ENCODE measurements at regions not wholly inside any gene's neighbourhood (a gene's known extent, or its start where the extent isn't known, plus 50 kb on each side); places are given as distances from the start of the nearest gene placed in this dataset.

GRCh38 chr3:189460511-189460910 is 170.7 kb upstream of the TP63 start:
- Histone ChIP-seq H3K9me3 (ENCODE audit: control insufficient read depth in 2 of 2, insufficient read depth in 1 of 2, low read depth in 1 of 2, low read length in 1 of 2) (peaks cover 0 to 4% of the 10 kb centered on the region in 2 donors), H3K27ac (ENCODE audit: low read depth in 2 of 2, low read length in 1 of 2) (no peak overlapping the region), H3K27me3 (ENCODE audit: control insufficient read depth in 1 of 2, insufficient read depth in 2 of 2, low read length in 2 of 2) (no peaks in the 10 kb centered on the region), H3K4me3 (ENCODE audit: low read depth in 1 of 2, low read length in 2 of 2) (no peak overlapping the region), H3K36me3 (ENCODE audit: control insufficient read depth in 2 of 2, insufficient read depth in 2 of 2, low read length in 1 of 2) (no peaks in the 10 kb centered on the region), H3K4me1 (ENCODE audit: control insufficient read depth in 2 of 2, insufficient read depth in 2 of 2, low read length in 1 of 2) (no peaks in the 10 kb centered on the region)
- 76 to 84% methylated on average over 2 of the region's 2 CpGs for WGBS, 2 donors

- WGBS, 2 donors = 92 to 97% methylated on average over 2 of the region's 2 CpGs
- peaks cover 0 to 4% of the 10 kb centered on the region in 2 donors for H3K9me3 ChIP-seq (ENCODE audit: control insufficient read depth in 2 of 2, insufficient read depth in 1 of 2, low read depth in 1 of 2, low read length in 1 of 2)
- no peak overlapping the region for H3K27ac ChIP-seq (ENCODE audit: low read depth in 2 of 2, low read length in 1 of 2)
- H3K27me3 ChIP-seq (ENCODE audit: control insufficient read depth in 1 of 2, insufficient read depth in 2 of 2, low read length in 2 of 2) = no peaks in the 10 kb centered on the region
- H3K36me3 ChIP-seq (ENCODE audit: control insufficient read depth in 2 of 2, insufficient read depth in 2 of 2, low read length in 1 of 2) = no peaks in the 10 kb centered on the region
- H3K4me3 ChIP-seq (ENCODE audit: low read depth in 1 of 2, low read length in 2 of 2) = no peak overlapping the region
- H3K4me1 ChIP-seq (ENCODE audit: control insufficient read depth in 2 of 2, insufficient read depth in 2 of 2, low read length in 1 of 2) = no peaks in the 10 kb centered on the region
Observed at GRCh38 chr3:189464799-189465198, 166.4 kb upstream of the TP63 start.

- Histone ChIP-seq H3K27me3 (ENCODE audit: control insufficient read depth in 1 of 2, insufficient read depth in 2 of 2, low read length in 2 of 2) (no peaks in the 10 kb centered on the region), H3K27ac (ENCODE audit: low read depth in 2 of 2, low read length in 1 of 2) (no peak overlapping the region), H3K4me3 (ENCODE audit: low read depth in 1 of 2, low read length in 2 of 2) (no peak overlapping the region), H3K9me3 (ENCODE audit: control insufficient read depth in 2 of 2, insufficient read depth in 1 of 2, low read depth in 1 of 2, low read length in 1 of 2) (peaks cover 0 to 4% of the 10 kb centered on the region in 2 donors), H3K36me3 (ENCODE audit: control insufficient read depth in 2 of 2, insufficient read depth in 2 of 2, low read length in 1 of 2) (no peaks in the 10 kb centered on the region), H3K4me1 (ENCODE audit: control insufficient read depth in 2 of 2, insufficient read depth in 2 of 2, low read length in 1 of 2) (no peaks in the 10 kb centered on the region)
- 66 to 81% methylated on average over 2 of the region's 2 CpGs for WGBS, 2 donors
Observed at GRCh38 chr3:189466004-189466403, 165.2 kb upstream of the TP63 start.

- no peaks in the 10 kb centered on the region for H3K9me3 ChIP-seq (ENCODE audit: control insufficient read depth in 2 of 2, insufficient read depth in 1 of 2, low read depth in 1 of 2, low read length in 1 of 2)
- 56 to 69% methylated on average over 2 of the region's 2 CpGs for WGBS, 2 donors
- no peak overlapping the region for H3K27ac ChIP-seq (ENCODE audit: low read depth in 2 of 2, low read length in 1 of 2)
- H3K4me1 ChIP-seq (ENCODE audit: control insufficient read depth in 2 of 2, insufficient read depth in 2 of 2, low read length in 1 of 2) = no peaks in the 10 kb centered on the region
- H3K27me3 ChIP-seq (ENCODE audit: control insufficient read depth in 1 of 2, insufficient read depth in 2 of 2, low read length in 2 of 2) = no peaks in the 10 kb centered on the region
- no peaks in the 10 kb centered on the region for H3K36me3 ChIP-seq (ENCODE audit: control insufficient read depth in 2 of 2, insufficient read depth in 2 of 2, low read length in 1 of 2)
- no peak overlapping the region for H3K4me3 ChIP-seq (ENCODE audit: low read depth in 1 of 2, low read length in 2 of 2)
Observed at GRCh38 chr3:189467451-189467850, 163.7 kb upstream of the TP63 start.

GRCh38 chr3:189474944-189475343 is 156.2 kb upstream of the TP63 start:
- WGBS, 2 donors = 69 to 94% methylated on average over 2 of the region's 2 CpGs
- Histone ChIP-seq H3K4me1 (ENCODE audit: control insufficient read depth in 2 of 2, insufficient read depth in 2 of 2, low read length in 1 of 2) (no peaks in the 10 kb centered on the region), H3K9me3 (ENCODE audit: control insufficient read depth in 2 of 2, insufficient read depth in 1 of 2, low read depth in 1 of 2, low read length in 1 of 2) (no peaks in the 10 kb centered on the region), H3K27ac (ENCODE audit: low read depth in 2 of 2, low read length in 1 of 2) (no peak overlapping the region), H3K4me3 (ENCODE audit: low read depth in 1 of 2, low read length in 2 of 2) (no peak overlapping the region), H3K27me3 (ENCODE audit: control insufficient read depth in 1 of 2, insufficient read depth in 2 of 2, low read length in 2 of 2) (no peaks in the 10 kb centered on the region), H3K36me3 (ENCODE audit: control insufficient read depth in 2 of 2, insufficient read depth in 2 of 2, low read length in 1 of 2) (no peaks in the 10 kb centered on the region)

GRCh38 chr3:189477614-189478013 is 153.6 kb upstream of the TP63 start:
- no peak overlapping the region for H3K4me3 ChIP-seq (ENCODE audit: low read depth in 1 of 2, low read length in 2 of 2)
- H3K4me1 ChIP-seq (ENCODE audit: control insufficient read depth in 2 of 2, insufficient read depth in 2 of 2, low read length in 1 of 2) = no peaks in the 10 kb centered on the region
- no peak overlapping the region for H3K27ac ChIP-seq (ENCODE audit: low read depth in 2 of 2, low read length in 1 of 2)
- H3K36me3 ChIP-seq (ENCODE audit: control insufficient read depth in 2 of 2, insufficient read depth in 2 of 2, low read length in 1 of 2) = no peaks in the 10 kb centered on the region
- WGBS, 2 donors = 86 to 91% methylated on average over 5 of the region's 5 CpGs
- H3K27me3 ChIP-seq (ENCODE audit: control insufficient read depth in 1 of 2, insufficient read depth in 2 of 2, low read length in 2 of 2) = no peaks in the 10 kb centered on the region
- no peaks in the 10 kb centered on the region for H3K9me3 ChIP-seq (ENCODE audit: control insufficient read depth in 2 of 2, insufficient read depth in 1 of 2, low read depth in 1 of 2, low read length in 1 of 2)

GRCh38 chr3:189486556-189486955 is 144.6 kb upstream of the TP63 start:
- Histone ChIP-seq H3K4me1 (ENCODE audit: control insufficient read depth in 2 of 2, insufficient read depth in 2 of 2, low read length in 1 of 2) (peaks cover 0 to 2% of the 10 kb centered on the region in 2 donors), H3K9me3 (ENCODE audit: control insufficient read depth in 2 of 2, insufficient read depth in 1 of 2, low read depth in 1 of 2, low read length in 1 of 2) (no peaks in the 10 kb centered on the region), H3K36me3 (ENCODE audit: control insufficient read depth in 2 of 2, insufficient read depth in 2 of 2, low read length in 1 of 2) (no peaks in the 10 kb centered on the region), H3K27ac (ENCODE audit: low read depth in 2 of 2, low read length in 1 of 2) (no peak overlapping the region), H3K27me3 (ENCODE audit: control insufficient read depth in 1 of 2, insufficient read depth in 2 of 2, low read length in 2 of 2) (no peaks in the 10 kb centered on the region), H3K4me3 (ENCODE audit: low read depth in 1 of 2, low read length in 2 of 2) (no peak overlapping the region)
- WGBS, 2 donors = 46 to 63% methylated on average over 2 of the region's 2 CpGs

- H3K27ac ChIP-seq (ENCODE audit: low read depth in 2 of 2, low read length in 1 of 2) = no peak overlapping the region
- no peaks in the 10 kb centered on the region for H3K9me3 ChIP-seq (ENCODE audit: control insufficient read depth in 2 of 2, insufficient read depth in 1 of 2, low read depth in 1 of 2, low read length in 1 of 2)
- H3K27me3 ChIP-seq (ENCODE audit: control insufficient read depth in 1 of 2, insufficient read depth in 2 of 2, low read length in 2 of 2) = no peaks in the 10 kb centered on the region
- 78 to 84% methylated on average over 9 of the region's 9 CpGs for WGBS, 2 donors
- H3K36me3 ChIP-seq (ENCODE audit: control insufficient read depth in 2 of 2, insufficient read depth in 2 of 2, low read length in 1 of 2) = no peaks in the 10 kb centered on the region
- H3K4me1 ChIP-seq (ENCODE audit: control insufficient read depth in 2 of 2, insufficient read depth in 2 of 2, low read length in 1 of 2) = peaks cover 0 to 4% of the 10 kb centered on the region in 2 donors
- H3K4me3 ChIP-seq (ENCODE audit: low read depth in 1 of 2, low read length in 2 of 2) = no peak overlapping the region
Observed at GRCh38 chr3:189488241-189488767, 142.9 kb upstream of the TP63 start.

- Histone ChIP-seq H3K4me3 (ENCODE audit: low read depth in 1 of 2, low read length in 2 of 2) (no peak overlapping the region), H3K27me3 (ENCODE audit: control insufficient read depth in 1 of 2, insufficient read depth in 2 of 2, low read length in 2 of 2) (no peaks in the 10 kb centered on the region), H3K36me3 (ENCODE audit: control insufficient read depth in 2 of 2, insufficient read depth in 2 of 2, low read length in 1 of 2) (no peaks in the 10 kb centered on the region), H3K27ac (ENCODE audit: low read depth in 2 of 2, low read length in 1 of 2) (peak overlapping the region; percentile 86 to 94), H3K4me1 (ENCODE audit: control insufficient read depth in 2 of 2, insufficient read depth in 2 of 2, low read length in 1 of 2) (peaks cover 0 to 4% of the 10 kb centered on the region in 2 donors), H3K9me3 (ENCODE audit: control insufficient read depth in 2 of 2, insufficient read depth in 1 of 2, low read depth in 1 of 2, low read length in 1 of 2) (no peaks in the 10 kb centered on the region)
- 44 to 53% methylated on average over 1 of the region's 1 CpG for WGBS, 2 donors
Observed at GRCh38 chr3:189490337-189490736, 140.9 kb upstream of the TP63 start.

- no peaks in the 10 kb centered on the region for H3K27me3 ChIP-seq (ENCODE audit: control insufficient read depth in 1 of 2, insufficient read depth in 2 of 2, low read length in 2 of 2)
- peaks cover 0 to 4% of the 10 kb centered on the region in 2 donors for H3K4me1 ChIP-seq (ENCODE audit: control insufficient read depth in 2 of 2, insufficient read depth in 2 of 2, low read length in 1 of 2)
- H3K9me3 ChIP-seq (ENCODE audit: control insufficient read depth in 2 of 2, insufficient read depth in 1 of 2, low read depth in 1 of 2, low read length in 1 of 2) = no peaks in the 10 kb centered on the region
- WGBS, 2 donors = 24 to 27% methylated on average over 3 of the region's 3 CpGs
- peak overlapping the region; percentile 68 to 87 for H3K27ac ChIP-seq (ENCODE audit: low read depth in 2 of 2, low read length in 1 of 2)
- no peak overlapping the region for H3K4me3 ChIP-seq (ENCODE audit: low read depth in 1 of 2, low read length in 2 of 2)
- no peaks in the 10 kb centered on the region for H3K36me3 ChIP-seq (ENCODE audit: control insufficient read depth in 2 of 2, insufficient read depth in 2 of 2, low read length in 1 of 2)
Observed at GRCh38 chr3:189490749-189491148, 140.4 kb upstream of the TP63 start.

Measured in esophagus (tissue), 2 donors.